NCI-H226 (cell line): ENCODE measurements at regions not wholly inside any gene's neighbourhood (a gene's known extent, or its start where the extent isn't known, plus 50 kb on each side); places are given as distances from the start of the nearest gene placed in this dataset.

ENCODE experiments used
- DNase-seq: peaks from one replicate; pipeline ENCODE4 v3.0.0-alpha.2; 2015

DNA sequence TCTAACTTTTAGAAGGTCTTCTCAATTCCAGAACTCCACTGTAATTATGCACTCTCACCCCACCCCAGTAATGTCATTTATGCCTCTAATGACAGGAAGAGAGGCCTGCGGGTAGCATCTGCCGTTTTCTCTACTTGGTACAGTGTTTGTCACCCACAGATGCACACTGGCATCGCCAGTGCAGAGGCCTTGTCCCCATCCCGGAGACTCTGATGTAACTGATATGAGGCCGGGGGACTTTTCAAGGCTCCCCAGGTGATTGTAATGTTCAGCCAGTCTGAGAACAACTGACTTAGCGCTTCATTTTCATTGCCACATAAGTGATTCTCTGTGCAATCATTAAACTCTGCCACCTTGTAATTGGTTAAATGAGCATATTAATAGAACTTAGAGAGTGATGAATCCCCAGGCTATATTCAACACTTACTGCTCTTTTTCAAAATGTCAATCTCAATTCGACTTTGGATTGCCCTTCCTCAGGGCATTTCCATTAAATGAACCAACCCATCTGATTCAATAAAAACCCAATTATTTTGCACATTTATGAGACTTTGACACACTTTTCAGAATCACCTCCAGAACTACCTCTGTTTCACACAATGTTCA is 113.2 kb downstream of the HERPUD2 start:
- no peak for DNase-seq

DNA sequence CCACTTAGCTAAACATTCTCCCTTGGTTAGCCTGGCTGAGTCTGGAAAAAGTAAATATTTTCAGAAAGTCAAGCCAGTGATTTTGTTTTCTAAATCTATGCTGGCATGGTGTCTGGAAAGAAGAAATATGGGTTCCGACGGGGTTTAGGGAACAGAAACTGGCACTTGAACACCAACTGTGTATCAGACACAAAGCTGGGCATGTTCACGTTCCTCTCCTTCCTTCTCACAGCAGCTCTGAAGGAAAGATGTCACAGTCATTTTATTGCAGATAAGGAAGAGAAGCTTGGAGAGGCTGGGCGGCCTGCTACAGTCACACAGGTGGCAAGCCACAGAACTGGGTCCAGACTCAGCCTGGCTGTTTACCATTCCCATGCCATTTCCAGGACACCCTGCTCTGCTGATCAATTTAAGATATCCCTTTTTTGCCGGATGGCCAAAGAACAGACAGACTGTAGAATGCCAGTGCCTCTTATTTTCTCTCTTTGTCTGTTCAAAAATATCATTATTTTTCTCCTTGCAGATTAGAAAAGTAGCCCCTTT is 118.8 kb downstream of the HERPUD2 start:
- DNase-seq: no peak

- DNase-seq: no peak
Observed at GRCh38 chr7:35571611-35572240, 123.2 kb downstream of the HERPUD2 start.

GRCh38 chr7:35570937-35571336 is 124.0 kb downstream of the HERPUD2 start:
- no peak for DNase-seq

DNA sequence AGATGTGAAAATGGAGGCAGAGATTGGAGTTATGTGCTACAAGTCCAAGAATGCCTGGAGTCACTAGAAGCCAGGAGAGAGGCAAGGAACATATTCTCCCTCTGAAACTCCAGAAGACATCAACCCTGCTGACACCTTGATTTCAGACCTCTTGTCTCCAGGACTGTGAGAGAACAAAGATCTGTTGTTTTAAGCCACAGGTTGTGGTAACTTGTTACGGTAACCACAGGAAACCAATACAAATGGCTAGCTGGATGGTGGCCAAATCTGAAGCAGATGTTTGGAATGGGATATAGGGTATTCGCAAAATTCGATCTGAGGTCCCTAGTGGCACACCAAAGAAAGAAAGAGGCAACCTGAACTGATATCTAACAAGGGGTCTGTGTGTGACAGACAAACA is 129.0 kb downstream of the HERPUD2 start:
- DNase-seq: no peak

- DNase-seq: no peak
Observed at GRCh38 chr7:35558841-35559240, 136.1 kb downstream of the HERPUD2 start.

DNA sequence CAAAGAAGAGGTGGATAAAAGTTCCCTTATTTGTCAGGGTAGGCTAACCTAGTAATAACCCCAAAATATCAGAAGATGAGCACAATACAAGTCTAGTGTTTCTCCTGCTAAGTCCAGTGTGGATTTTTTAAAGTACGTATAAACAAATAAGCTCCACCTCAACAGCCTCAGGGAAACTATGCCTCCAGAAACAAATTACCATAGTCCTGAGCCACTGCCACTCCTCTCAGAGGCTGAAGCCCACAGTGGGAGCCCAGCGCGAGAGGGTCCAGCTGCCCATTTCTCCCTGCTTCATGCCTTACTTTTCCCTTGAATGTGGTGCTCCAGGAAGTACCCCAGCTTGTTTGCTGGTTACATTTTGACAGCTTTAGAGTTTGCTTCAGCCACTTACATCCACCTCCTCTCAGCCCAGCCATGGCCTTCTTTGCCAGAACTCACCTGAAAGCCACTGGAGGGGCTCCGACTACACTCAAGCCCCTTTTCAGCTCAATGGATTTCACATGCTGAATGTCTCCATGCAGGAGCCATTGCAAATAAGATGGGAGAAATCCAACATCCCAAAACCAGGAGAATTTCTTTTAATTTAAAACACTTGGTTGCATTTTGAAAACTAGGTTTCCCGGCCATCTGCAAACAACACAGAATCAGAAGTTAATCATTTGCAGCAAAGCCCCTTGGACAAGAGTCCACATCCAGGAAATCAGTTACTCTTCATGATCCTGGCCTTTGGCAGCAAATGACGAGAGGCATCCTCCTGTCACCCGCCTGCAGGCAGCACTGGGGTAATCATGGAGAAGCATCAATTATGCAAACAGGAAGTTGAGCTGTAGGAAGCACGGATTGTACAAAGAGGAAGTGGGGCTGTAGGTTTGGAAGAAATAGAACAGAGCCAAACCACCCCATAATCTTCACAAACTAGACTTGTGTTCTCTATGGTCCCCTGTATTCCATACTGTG is 138.1 kb downstream of the HERPUD2 start:
- no peak for DNase-seq

GRCh38 chr7:35555934-35556333 is 139.0 kb downstream of the HERPUD2 start:
- peak; percentile 41 for DNase-seq

DNA sequence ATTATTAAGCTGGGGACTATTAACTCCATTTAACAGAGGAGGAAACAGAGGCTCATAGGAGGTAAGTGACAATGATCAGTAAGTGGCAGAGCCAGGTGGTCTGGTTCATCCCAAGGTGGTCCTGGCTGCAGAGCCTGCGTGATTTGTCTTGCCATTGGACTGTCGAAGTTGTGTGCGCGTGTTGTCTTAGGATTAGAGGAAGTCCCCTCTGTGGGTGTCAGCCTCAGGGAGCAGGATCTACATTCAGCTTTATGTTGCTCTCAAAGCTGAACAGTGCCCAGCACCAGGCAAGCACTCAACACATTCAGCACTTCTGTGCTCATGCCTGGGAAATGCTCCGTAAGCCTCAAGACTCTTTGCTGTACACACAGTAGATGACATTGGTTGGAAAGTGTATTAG is 139.5 kb downstream of the HERPUD2 start:
- no peak for DNase-seq

GRCh38 chr7:35553519-35553918 is 141.4 kb downstream of the HERPUD2 start:
- DNase-seq: no peak

DNA sequence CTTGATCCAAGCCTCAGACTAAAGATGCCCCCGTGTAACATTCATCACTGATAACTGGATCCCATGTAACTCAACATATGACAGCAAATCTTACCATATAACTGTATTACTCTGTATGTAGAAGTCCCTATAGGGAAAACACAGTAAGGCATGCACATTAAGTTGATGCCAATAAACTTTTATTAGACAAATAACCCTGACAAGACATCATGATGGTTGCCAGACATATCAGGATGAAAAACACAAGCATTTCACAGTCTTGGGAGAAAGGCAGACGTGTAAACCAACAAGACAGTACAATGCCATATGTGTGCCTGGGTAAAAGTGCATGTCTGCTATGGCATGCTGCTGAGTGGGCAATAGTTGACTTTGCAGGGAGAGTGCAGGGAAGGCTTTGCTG is 142.2 kb downstream of the HERPUD2 start:
- DNase-seq: no peak

GRCh38 chr7:35551321-35552081 is 143.4 kb downstream of the HERPUD2 start:
- DNase-seq: no peak

GRCh38 chr7:35550831-35551230 is 144.1 kb downstream of the HERPUD2 start:
- no peak for DNase-seq

DNA sequence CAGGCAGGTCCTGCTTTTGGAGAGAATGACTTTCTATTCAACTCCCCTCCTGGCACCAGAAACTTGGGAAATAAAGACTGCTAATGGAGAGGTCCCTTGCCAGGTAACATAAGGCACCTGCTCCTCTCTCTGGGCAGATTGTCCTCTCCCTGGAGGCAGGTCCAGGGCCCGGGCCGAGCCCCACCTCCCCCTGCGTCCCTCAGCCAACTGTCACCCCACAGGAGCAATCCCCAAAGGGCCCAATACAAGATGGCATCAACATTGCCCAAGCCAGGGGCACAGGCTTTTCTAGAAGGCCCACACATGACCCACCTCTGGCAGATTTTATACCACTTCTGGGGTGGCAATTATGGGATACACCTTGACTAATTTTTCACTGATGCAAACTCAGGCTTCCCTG is 145.2 kb downstream of the HERPUD2 start:
- no peak for DNase-seq

- no peak for DNase-seq
Observed at GRCh38 chr7:35548291-35548690, 146.6 kb downstream of the HERPUD2 start.

DNA sequence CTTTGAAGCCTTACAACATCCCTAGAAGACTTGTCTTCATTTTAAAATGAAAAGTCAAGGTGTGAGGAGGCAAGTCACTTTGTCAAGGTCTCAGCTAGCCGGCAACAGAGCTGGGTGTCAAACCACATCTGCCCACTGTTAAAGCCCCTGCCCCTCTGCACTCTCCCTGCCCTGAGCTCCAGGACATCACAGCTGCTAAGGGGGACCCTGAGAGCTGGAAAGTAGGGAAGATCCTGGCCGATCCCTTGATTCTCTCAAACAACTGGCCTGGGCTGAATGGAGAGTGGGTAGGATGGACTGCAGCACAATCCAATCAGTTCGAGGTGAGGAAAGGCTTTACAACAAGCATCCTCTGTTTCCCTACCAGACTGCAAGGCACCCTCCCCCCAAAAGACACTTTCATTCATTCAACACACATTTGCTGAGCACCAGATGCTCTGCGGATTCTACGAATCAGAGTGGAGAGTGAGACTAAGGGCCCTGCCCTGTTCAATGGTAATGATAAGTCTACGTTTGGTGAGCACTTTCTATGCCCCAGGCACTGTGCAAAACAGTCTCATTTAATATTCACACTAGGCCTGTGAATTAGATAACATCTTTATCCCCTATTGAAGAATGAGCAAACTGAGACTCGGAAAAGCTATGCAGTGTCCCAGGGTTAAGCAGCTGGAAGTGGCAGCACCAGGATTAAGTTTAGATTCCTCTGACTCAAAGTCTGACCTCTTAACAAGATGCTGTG is 148.1 kb downstream of the HERPUD2 start:
- DNase-seq: no peak

GRCh38 chr7:35545831-35546230 is 149.1 kb downstream of the HERPUD2 start:
- no peak for DNase-seq

- DNase-seq: no peak
Observed at GRCh38 chr7:35544028-35544742, 150.8 kb downstream of the HERPUD2 start.

GRCh38 chr7:35537067-35538023 is 157.6 kb downstream of the HERPUD2 start:
- peak; percentile 69 for DNase-seq

- no peak for DNase-seq
Observed at GRCh38 chr7:35536396-35536826, 158.5 kb downstream of the HERPUD2 start.
